Hindlimb muscle (tissue), 1 donor: ENCODE measurements at regions not wholly inside any gene's neighbourhood (a gene's known extent, or its start where the extent isn't known, plus 50 kb on each side); places are given as distances from the start of the nearest gene placed in this dataset.
"Not testable (repeated sequence)": the region's sequence is repeated elsewhere in the genome, so short reads cannot be mapped to it uniquely, and the experiment has no call there.

Experiments
- DNase-seq: peaks from one replicate; pipeline ENCODE4 v3.0.0-alpha.2; 2013

DNA sequence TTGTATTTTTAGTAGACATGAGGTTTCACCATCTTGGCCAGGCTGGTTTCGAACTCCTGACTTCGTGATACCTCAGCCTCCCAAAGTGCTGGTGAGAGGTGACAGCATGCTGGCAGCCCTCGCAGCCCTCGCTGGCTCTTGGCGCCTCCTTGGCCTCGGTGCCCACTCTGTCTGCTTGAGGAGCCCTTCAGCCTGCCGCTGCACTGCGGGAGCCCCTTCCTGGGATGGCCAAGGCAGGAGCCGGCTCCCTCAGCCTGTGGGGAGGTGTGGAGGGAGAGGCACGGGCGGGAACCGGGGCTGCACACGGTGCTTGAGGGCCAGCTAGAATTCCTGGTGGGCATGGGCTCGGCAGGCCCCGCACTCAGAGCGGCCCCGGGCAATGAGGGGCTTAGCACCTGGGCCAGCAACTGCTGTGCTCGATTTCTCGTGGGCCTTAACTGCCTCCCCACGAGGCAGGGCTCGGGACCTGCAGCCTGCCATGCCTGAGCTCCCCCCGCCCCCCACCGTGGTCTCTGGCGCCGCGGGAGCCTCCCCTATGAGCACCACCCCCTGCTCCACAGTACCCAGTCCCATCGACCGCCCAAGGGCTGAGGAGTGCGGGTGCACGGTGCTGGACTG is 96.5 kb upstream of the RHOBTB1 start:
- DNase-seq, result no peak

DNA sequence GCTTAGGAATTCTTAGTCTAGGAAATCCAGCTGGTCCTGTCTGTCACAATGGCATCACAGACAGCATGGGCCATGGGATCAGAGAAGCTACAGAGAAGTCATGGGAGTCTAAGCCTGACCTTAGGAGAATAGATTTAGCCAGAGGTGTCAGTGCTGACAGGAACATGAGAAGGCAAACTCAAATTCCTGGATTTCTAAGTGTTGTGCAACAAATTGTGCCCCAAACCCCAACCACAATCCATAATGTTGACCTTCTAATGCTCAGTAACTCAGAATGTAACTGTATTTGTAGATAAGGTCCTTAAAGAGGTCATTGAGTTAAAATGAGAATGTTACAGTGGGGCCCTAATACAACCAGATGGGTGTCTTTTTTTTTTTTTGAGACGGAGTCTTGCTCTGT is 95.9 kb upstream of the RHOBTB1 start:
- no peak for DNase-seq

DNA sequence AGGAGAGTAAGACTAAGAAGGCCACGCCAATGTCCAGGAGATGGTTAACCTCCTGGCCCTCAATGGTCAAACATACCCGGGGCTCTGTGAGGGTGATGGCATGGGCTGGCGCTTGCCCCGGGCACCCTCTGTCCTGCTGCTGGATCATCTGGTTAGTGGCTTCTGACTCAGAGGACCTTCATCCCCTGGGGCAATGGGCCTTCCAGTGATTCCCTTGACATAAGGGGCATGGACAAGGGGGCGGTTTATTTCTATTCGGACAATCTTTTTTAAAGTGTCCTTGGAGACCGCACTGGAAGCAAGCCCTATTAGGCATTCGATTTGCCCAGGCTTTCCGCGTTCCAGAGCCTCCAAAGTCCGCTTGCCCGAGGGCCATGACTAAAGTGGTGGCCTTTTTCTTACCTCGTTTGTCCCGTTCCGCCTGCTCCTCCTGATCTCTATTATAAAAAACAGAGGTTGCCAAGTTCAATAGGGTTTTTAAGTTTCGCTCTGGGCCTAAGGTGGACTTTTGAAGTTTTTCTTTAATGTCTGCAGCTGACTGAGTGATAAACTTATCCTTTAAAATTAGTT is 93.4 kb upstream of the RHOBTB1 start:
- DNase-seq, result not testable (repeated sequence)

DNA sequence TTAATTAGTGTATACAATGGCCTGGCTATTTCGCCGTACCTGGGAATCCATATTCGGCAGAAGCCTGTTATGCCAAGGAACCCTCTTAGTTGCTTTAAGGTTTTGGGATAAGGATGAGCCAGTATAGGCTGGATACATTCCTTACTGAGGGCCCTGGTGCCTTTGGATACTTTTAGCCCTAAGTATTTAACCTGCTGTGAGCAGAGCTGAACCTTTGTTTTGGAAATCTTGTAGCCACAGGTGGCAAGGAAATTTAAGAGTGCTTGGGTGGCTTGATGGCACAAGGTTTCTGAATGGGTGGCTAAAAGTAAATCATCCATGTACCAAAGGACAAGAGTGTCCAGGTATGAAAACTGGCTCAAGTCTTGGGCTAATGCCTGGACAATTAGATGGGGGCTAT is 92.2 kb upstream of the RHOBTB1 start:
- not testable (repeated sequence) for DNase-seq

DNA sequence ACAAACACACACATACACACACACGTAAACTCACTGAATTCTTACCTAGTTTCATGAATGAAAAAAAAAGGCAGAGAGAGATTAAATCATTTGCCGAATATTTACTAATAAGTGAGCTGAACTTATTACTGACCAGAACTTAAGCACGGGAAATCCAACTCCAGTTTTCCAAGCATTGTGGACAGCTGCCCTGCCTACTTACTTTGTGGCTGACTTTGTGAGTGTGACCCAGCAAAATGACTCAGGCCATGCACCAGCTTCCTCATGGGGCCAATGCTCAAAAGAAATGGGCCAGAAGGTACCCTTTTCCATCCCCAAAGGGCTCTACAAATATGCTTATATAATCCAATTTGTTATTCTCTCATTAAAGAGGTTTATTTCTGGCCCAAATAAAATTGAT is 87.4 kb upstream of the RHOBTB1 start:
- no peak for DNase-seq

DNA sequence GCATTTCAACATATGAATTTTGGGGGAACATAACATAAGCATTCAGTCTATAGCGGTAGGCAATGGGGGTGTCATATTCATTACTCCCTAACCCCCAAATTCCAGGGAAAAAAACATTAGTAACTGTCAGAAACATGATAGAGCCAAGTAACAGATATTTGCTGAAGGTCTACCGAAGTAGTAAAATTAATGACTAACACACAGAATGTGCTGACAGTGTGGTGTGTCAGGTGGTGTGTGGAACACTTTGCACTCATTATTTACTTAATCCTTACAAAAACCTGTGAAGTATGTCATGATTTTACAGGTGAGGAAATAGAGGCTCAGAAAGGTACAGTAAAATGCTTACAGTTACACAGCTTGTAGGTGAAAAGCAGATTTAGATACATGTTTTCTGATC is 85.4 kb upstream of the RHOBTB1 start:
- no peak for DNase-seq

DNA sequence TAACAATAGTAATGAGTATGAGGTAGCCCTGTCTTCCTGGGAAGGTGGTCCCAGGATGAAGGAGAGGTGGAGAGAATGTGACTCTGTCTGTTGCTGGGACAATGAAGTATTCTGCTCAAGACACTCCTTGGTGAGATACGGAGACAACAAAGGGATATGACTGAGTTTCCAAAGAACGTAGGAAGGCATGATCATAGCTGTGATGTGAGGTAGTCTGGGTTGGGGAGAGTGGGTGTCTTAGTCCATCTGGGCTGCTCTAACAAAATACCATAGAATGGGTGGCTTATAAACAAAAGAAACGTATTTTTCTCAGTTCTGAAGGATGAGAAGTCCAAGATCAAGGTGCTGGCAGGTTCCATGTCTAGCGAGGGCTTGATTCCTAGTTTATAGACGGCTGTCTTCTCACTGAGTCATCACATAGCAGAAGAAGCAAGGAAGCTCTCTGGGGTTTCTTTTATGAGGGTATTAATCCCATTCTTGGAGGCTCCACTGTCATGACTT is 84.9 kb upstream of the RHOBTB1 start:
- no peak for DNase-seq

DNA sequence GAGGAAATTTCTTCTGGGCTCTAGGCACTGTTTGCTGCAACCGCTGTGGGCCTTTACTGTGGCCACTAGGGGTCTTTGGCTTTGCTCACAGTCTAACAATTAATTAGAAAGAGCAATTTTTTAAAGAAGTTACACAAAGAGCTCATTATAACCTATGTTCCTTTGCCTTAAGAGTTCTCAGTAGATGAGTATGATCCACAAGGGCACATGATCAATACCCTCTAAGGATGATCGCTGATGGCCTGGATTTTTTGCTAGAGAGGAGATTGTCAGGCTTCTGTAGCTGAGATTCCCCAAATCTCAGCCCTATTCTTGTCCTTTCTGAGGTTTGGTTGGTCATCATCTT is 80.8 kb upstream of the RHOBTB1 start:
- DNase-seq, result peak; percentile 36

DNA sequence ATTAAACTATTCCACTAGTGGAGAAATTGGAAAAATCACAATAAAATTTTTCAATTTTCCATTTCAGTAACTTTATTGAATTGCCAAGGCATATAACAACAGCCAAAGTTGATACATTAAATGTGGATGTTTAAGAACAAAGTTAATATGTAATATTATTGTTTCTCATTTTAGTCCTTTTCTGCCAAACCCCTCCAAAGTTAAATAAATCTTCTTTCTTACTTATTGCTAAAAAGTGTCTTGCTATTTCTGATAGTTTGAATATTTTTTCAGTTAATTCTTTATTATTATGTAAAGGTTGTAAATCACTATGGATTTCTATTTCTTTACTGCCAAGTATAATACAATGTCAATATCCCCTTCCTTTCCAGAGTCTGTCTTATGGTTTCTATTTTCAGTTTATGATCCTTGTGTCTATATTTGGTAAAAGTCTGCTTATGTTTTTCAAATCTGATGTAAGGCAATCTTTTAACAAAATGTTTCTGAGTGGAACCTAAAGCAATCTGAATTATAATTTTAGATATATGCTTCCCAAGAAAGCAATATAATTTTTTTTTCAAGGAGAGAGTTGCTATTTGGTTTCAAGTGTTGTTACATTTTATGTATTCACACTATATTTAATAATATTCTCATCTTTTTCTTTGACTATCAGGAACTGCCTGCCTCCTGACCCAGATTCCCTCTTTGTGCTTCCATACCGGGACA is 80.3 kb upstream of the RHOBTB1 start:
- peak; percentile 39 for DNase-seq

DNA sequence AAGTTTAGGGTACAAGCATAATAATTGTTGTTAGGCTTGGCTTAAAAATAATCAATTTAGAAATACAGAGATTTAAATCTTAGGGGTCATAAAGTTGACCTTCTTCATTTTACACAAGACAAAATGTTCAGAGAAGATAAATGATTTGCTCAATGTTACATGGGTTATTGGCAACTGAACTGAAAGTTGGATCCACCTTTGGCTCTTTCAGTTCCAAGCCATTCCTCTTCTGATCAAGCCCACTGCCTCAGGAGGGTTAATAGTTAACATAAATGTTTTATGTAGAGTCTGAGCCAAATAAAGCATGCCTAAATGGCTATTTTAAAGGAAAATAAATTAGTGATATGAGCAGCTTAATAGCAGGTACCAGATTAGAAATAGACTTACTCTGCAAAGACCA is 79.1 kb upstream of the RHOBTB1 start:
- DNase-seq, result no peak

DNA sequence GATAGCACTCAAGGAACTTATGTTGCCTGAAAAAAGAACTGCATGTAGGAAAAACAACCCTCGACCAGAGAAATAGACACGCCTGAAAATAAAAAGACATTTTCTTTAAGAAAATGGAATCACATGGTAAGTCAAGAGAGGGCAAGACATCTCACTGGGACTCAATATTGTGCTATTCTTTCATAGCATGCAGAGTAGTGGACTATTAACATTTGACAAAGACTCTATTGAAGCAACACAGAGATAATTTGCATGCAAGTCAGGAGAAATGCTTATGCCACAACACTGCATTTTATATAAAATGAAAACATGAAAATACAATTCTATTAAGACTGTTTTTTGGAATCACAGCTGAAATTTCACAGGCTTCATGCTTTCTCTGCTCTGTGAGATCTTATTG is 77.9 kb upstream of the RHOBTB1 start:
- no peak for DNase-seq

DNA sequence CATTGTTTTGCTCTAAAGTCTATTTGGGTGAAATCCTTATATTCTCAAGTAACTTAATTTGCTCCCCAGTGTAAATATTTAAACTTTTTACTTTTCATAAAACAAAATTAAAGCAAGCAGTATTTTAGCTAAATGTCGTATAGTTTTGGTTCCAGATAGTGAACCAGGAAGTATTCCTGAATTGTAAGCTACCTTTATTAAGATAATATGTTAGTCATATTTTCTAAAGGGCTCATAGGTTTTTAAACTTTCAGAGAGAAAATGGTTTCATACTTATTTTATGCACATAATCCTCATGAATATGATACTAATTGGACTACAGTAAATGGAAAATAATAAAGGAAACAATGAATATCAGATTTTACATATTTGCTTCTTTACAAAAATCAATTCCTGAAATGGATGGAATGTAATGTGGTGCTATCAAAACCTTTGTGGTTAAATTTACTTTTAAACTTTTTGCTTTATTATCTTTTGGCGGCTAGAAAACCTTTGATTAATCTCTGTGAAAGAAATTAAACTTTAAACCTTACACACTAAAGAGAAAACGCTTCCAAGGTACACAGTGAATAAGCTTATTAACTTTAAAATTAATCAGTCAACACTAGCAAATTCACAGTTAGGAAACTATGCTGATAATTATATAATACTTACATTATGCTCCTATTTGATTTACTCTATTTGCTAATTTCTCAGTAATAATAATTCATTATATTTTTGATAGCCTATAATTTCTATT is 76.6 kb upstream of the RHOBTB1 start:
- DNase-seq, result no peak

DNA sequence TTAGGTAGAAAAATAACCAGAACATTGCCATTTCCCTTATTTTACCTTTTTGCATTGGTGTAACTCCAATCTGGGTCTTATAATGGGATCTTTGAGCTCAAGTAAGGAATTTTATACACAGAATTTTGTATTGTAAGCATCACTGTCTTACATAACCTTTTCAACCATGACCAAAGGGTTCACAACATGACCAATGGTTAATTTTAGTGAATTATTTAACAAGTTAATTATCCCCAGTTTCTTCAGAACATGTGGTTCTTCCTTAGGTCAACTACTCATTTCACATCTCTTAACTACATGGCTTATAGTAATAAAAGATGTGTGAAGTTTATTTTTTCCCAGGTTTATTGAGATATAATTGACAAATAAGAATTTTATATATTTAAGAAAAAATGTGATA is 74.2 kb upstream of the RHOBTB1 start:
- DNase-seq, result no peak

DNA sequence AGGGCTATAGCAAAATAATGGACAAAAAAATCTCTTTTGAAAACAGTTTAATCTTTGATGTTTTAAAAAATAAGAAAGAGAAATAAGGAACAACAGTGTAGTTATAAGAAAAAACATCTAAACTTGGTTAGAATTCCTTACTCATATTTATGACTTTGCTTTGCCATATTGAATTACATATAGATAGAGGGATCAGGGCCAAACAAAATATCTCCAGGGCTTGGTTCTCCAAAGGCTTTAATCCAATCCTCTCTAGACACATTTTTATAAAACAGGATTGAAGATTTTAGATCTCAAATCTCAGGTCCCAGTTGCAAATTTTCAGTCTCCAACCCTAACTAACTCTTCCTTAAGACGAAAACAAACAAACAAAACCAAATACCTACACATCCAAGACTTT is 72.6 kb upstream of the RHOBTB1 start:
- no peak for DNase-seq

DNA sequence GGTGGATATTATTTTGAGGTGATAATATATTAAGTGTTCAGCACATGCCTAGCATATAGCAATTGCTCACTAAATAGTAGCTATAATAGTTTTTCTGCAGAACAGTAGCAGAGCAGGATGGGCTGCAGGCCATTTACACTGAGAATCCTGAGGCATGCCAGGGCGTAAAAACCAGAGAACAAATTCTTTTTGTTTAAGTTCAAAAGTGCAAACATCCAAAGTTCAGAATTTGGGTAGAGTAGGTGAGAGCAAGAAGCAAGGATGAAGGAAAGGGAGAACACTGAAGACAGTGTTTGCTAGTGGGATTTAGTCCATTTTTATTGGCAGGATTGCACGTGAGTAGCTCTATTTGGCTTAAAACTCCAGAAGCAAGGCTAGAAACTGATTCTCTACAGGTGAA is 72.0 kb upstream of the RHOBTB1 start:
- no peak for DNase-seq

DNA sequence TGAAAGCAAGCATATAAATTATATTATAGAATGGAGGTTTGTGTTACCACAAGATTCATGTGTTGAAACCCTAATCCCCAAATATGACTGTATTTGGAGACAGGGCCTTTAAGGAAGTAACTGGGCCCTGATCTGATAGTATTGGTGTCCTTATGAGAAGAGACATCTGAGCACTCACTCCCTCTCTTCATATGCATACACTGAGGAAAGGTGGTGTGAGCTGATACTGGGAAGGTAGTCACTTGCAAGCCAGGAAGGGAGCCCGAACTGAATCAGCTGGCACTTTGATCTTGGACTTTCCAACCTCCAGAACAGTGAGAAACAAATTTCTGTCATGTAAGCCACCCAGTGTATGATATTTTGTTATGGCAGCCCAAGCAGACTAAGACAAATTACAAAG is 66.9 kb upstream of the RHOBTB1 start:
- DNase-seq, result no peak

DNA sequence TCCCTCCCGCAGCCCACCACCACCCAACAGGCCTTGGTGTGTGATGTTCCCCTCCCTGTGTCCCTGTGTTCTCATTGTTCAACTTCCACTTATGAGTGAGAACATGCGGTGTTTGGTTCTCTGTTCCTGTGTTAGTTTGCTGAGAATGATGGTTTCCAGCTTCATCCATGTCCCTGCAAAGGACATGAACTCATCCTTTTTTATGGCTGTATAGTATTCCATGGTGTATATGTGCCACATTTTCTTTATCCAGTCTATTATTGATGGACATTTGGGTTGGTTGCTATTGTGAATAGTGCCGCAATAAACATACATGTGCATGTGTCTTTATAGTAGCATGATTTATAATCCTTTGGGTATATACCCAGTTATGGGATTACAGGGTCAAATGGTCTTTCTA is 59.1 kb upstream of the RHOBTB1 start:
- not testable (repeated sequence) for DNase-seq

DNA sequence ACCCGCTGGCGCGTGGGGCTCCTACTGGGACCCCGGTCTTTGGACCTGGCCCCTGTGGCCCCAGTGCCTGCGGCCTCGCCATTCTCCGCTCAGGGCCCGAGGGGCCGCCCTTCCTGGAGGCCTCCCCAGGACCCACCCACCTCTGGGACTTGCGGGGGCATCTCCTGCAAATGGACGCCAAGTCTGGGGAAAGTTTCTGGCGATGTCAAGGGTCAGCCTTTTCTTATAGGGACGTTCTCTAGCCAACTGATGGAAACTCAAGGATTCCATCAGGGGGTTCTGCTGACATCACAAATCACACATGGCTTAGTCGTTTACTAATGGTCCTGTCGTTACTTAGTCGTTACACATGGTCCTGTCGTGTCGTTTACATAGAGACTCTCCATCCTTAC is 57.7 kb upstream of the RHOBTB1 start:
- DNase-seq, result no peak

DNA sequence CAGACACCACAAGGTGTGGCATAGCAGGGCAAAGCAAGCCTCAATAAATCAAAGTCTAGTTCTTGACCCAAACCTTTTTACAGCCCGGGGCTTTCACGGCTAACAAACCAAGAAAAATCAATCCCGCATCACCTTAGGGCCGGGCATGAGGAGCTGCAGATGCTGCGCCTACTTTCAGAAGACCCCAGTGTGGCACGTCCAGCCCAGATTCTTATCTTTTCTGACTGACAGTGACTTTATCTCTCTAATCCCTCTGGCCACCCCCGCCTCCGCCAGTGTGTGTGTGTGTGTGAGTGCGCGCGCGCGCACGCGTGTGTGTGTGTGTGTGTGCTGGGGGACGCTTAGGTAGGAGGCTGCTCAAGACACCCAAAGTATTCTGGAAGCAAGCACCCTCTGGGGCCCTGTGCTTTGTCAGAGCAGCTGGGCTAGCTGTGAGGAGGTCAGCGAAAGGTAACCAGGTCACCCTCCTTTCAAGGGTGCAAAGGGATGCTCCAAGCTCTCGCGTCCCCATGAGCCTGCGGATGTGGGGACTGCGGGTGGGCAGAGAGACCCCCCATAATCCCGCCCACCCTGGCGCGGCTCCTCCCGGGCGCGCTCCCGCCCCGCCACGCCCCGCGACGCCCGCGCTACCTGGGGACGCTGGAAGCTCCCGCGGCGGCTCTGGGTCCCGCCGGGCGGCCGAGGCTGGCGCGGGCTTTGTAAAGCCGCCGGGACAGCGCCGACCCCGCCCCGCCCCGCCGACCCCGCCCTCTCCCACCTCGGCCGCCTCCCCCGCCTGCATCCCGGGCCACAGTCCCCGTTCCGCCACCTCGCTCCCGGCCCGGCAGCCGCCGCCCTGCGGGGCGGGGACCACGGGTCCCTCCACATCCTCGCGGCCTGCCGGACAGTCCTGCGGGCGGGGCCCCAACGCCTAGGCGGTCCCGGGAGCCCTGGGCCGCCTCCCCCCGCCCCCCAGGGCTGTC is 57.1 kb upstream of the RHOBTB1 start:
- DNase-seq, result peak; percentile 19

DNA sequence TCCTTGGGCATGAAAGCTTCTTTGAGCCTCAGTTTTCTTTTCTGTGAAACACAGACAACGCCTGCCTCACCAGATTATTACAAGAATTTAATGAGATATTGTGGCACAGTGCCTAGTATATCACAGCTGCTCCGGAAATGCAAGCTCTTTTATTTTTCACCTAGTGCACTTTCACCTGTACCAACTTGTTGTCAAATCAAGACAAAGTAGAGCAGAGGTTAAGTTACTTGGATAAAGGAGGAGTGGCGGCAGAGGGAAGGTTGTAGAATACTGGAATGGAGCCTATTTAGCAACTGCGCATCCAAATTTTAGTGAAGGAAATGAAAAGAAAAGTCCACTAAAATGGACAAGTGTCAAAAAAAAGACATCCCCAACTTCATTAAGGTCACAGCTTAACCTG is 54.9 kb upstream of the RHOBTB1 start:
- no peak for DNase-seq

DNA sequence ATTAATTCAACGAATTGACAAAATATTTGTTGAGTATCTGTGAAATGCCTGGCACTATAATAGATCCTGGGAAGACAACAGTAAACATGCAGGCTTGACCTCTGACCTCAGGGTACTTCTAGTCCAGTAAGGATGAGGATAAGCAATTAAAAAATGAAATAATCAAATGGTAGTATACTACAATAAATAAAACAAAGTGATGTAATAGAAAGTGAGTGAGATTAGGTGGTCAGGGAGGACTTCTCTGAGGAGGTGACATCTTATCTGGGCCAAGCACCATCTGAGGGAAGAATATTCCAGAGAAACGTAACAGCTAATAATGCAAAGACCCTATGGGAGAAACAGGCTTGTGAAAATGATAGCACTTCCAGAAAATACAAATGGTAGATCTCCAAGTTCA is 50.1 kb upstream of the RHOBTB1 start:
- no peak for DNase-seq
